GM10266 (cell line): ENCODE measurements at regions not wholly inside any gene's neighbourhood (a gene's known extent, or its start where the extent isn't known, plus 50 kb on each side); places are given as distances from the start of the nearest gene placed in this dataset.
"Not testable (repeated sequence)": the region's sequence is repeated elsewhere in the genome, so short reads cannot be mapped to it uniquely, and the experiment has no call there.

ENCODE experiments used
- DNase-seq: peaks from one replicate; pipeline ENCODE4 v3.0.0; 2012; ENCODE audit errors: extremely low spot score
- CTCF ChIP-seq: IDR thresholded peaks from 2 replicates; pipeline ENCODE4 v1.5.1; 2012; ENCODE audit warnings: mild to moderate bottlenecking, low read depth; ENCODE audit not compliant: control insufficient read depth, insufficient read depth; ENCODE audit errors: missing control alignments

GRCh38 chr3:87491843-87492242 lies 215.5 kb upstream of the POU1F1 start:
- TF ChIP-seq CTCF: no peak
- no peak for DNase-seq

- TF ChIP-seq CTCF: no peak
- no peak for DNase-seq
Observed at GRCh38 chr3:87489892-87490291, 213.5 kb upstream of the POU1F1 start.

GRCh38 chr3:87488765-87489164 lies 212.4 kb upstream of the POU1F1 start:
- no peak for DNase-seq
- TF ChIP-seq CTCF: no peak

GRCh38 chr3:87486635-87487034 lies 210.3 kb upstream of the POU1F1 start:
- not testable (repeated sequence) for DNase-seq

GRCh38 chr3:87486115-87486514 lies 209.7 kb upstream of the POU1F1 start:
- no peak for TF ChIP-seq CTCF
- no peak for DNase-seq

GRCh38 chr3:87478716-87479115 lies 202.3 kb upstream of the POU1F1 start:
- no peak for TF ChIP-seq CTCF
- no peak for DNase-seq

- TF ChIP-seq CTCF: no peak
- no peak for DNase-seq
Observed at GRCh38 chr3:87473944-87474343, 197.6 kb upstream of the POU1F1 start.

GRCh38 chr3:87468938-87469337 lies 192.6 kb upstream of the POU1F1 start:
- no peak for DNase-seq
- no peak for TF ChIP-seq CTCF
